H1 (cell line): ENCODE measurements at regions not wholly inside any gene's neighbourhood (a gene's known extent, or its start where the extent isn't known, plus 50 kb on each side); places are given as distances from the start of the nearest gene placed in this dataset.

Source experiments
- ATF2 ChIP-seq: IDR thresholded peaks from 2 replicates; pipeline ENCODE4 v1.6.1; 2012; ENCODE audit warnings: low read length, inconsistent platforms
- BCL11A ChIP-seq, 2 experiments: IDR thresholded peaks; one replicate each; pipeline ENCODE4 v1.6.1; 2011; ENCODE audit warnings: low read depth in 2 of 2, low read length in 2 of 2, mild to moderate bottlenecking in 2 of 2
- CBX5 ChIP-seq: fragments of 300-800, 300-1000 bp; sonication (generic); IDR thresholded peaks from 2 replicates; pipeline ENCODE4 v1.7.1; 2016; ENCODE audit warnings: antibody characterized with exemption, low read length, low read depth
- CBX8 ChIP-seq: fragments of 300-800, 300-1000 bp; sonication (generic); IDR thresholded peaks from 2 replicates; pipeline ENCODE4 v1.7.1; 2016; ENCODE audit warnings: low read depth, low read length, borderline replicate concordance
- CREB1 ChIP-seq: IDR thresholded peaks from 2 replicates; pipeline ENCODE4 v1.6.1; 2012; ENCODE audit warnings: inconsistent platforms
- E2F6 ChIP-seq: IDR thresholded peaks from 2 replicates; pipeline ENCODE4 v1.6.1; 2012; ENCODE audit warnings: inconsistent platforms
- FOSL1 ChIP-seq: IDR thresholded peaks from 2 replicates; pipeline ENCODE4 v1.6.1; 2011; ENCODE audit warnings: mild to moderate bottlenecking, low read depth, low read length, moderate library complexity; ENCODE audit not compliant: insufficient read depth
- GABPA ChIP-seq: IDR thresholded peaks from 2 replicates; pipeline ENCODE4 v1.6.1; 2011; ENCODE audit warnings: mild to moderate bottlenecking, low read length, moderate library complexity, borderline replicate concordance; ENCODE audit not compliant: insufficient read depth
- GTF2F1 ChIP-seq: IDR thresholded peaks from 2 replicates; pipeline ENCODE4 v1.6.1; 2012; ENCODE audit warnings: low read depth, low read length, improper control_type of control experiment, borderline replicate concordance
- HDAC2 ChIP-seq, 2 experiments: fragments of 300-600 bp in 1 of 2; sonication (generic) in 1 of 2; IDR thresholded peaks; 2 replicates each; pipeline ENCODE4 v1.6.1; 2011 to 2012; ENCODE audit warnings: low read depth in 2 of 2, low read length in 2 of 2, mild to moderate bottlenecking in 2 of 2, moderate library complexity in 2 of 2, borderline replicate concordance in 1 of 2, inconsistent platforms in 1 of 2
- MAFK ChIP-seq: IDR thresholded peaks from 2 replicates; pipeline ENCODE4 v1.6.1; 2012; ENCODE audit warnings: low read depth, mild to moderate bottlenecking, improper control_type of control experiment, low read length
- RAD21 ChIP-seq, 2 experiments: IDR thresholded peaks in 1 of 2; conservative IDR thresholded peaks in 1 of 2; 2 replicates each; pipeline ENCODE4 v1.6.1; 2011; ENCODE audit warnings: low read depth in 2 of 2, low read length in 2 of 2, improper control_type of control experiment in 1 of 2, inconsistent platforms in 1 of 2, mild to moderate bottlenecking in 1 of 2, moderate library complexity in 1 of 2
- SIN3A ChIP-seq, 2 experiments: IDR thresholded peaks in 1 of 2; conservative IDR thresholded peaks in 1 of 2; 2 replicates each; pipeline ENCODE4 v1.6.1; 2011 to 2012; ENCODE audit warnings: low read length in 2 of 2, improper control_type of control experiment in 1 of 2, low read depth in 1 of 2, mild to moderate bottlenecking in 1 of 2
- SIX5 ChIP-seq: IDR thresholded peaks from 2 replicates; pipeline ENCODE4 v1.6.1; 2011; ENCODE audit warnings: mild to moderate bottlenecking, low read depth, low read length
- SP1 ChIP-seq: IDR thresholded peaks from 2 replicates; pipeline ENCODE4 v1.6.1; 2011; ENCODE audit warnings: low read depth, low read length
- SP4 ChIP-seq: IDR thresholded peaks from 2 replicates; pipeline ENCODE4 v1.6.1; 2012; ENCODE audit warnings: low read length, inconsistent platforms
- SRF ChIP-seq: IDR thresholded peaks from 2 replicates; pipeline ENCODE4 v1.6.1; 2011; ENCODE audit warnings: mild to moderate bottlenecking, low read depth, low read length, moderate library complexity

- 0 out of 2 replicates have a peak, but pooled peaks have one; percentile 53 for TF ChIP-seq ATF2
- no peak for TF ChIP-seq CBX8
- TF ChIP-seq E2F6 = no peak
- TF ChIP-seq CBX5 = no peak
- TF ChIP-seq BCL11A (IDR thresholded peaks at IDR 0.05; ENCODE audit: low read depth in 2 of 2, low read length in 2 of 2) = peak; percentile 35 to 68
- TF ChIP-seq HDAC2 (IDR thresholded peaks at IDR 0.05; ENCODE audit: borderline replicate concordance in 1 of 2, low read depth in 2 of 2, low read length in 2 of 2) = peak in 1 of 2 experiments; percentile 57; a peak in 1 of 4 replicates
- no peak for TF ChIP-seq SRF
- no peak for TF ChIP-seq CREB1
- TF ChIP-seq RAD21 (IDR thresholded peaks at IDR 0.05 in 1 of 2, conservative IDR thresholded peaks at IDR 0.05 in 1 of 2; ENCODE audit: low read depth in 2 of 2, low read length in 2 of 2) = peak; percentile 13 to 18; a peak in 1 of 4 replicates
- no peak for TF ChIP-seq SIN3A (conservative IDR thresholded peaks at IDR 0.05 in 1 of 2, IDR thresholded peaks at IDR 0.05 in 1 of 2; ENCODE audit: low read depth in 1 of 2, low read length in 2 of 2)
- TF ChIP-seq GTF2F1 = no peak
- peak; percentile 83 for TF ChIP-seq SP1
- no peak for TF ChIP-seq SP4
- no peak for TF ChIP-seq MAFK
- no peak for TF ChIP-seq SIX5
- TF ChIP-seq FOSL1 = no peak
- no peak for TF ChIP-seq GABPA
- TF ChIP-seq, all 59 proteins: peak for 10
These were observed 227.9 kb downstream of the PYDC2 start (continued) for GRCh38 chr3:191688756-191689433.
